Lower leg skin (tissue), 3 donors: ENCODE measurements at regions not wholly inside any gene's neighbourhood (a gene's known extent, or its start where the extent isn't known, plus 50 kb on each side); places are given as distances from the start of the nearest gene placed in this dataset.

ENCODE experiments used
- POLR2A ChIP-seq, 2 donors: fragments of 450-650 bp; IDR thresholded peaks; one replicate each; pipeline ENCODE4 v1.6.1; 2016 to 2017; ENCODE audit warnings: antibody characterized with exemption in 2 of 2, mild to moderate bottlenecking in 1 of 2, moderate library complexity in 1 of 2
- TF ChIP-seq, protein P1 (sequence below), 3 donors: fragments of 450-650 bp; IDR thresholded peaks; one replicate each; pipeline ENCODE4 v1.5.1; 2016; ENCODE audit warnings: antibody characterized with exemption in 3 of 3, mild to moderate bottlenecking in 3 of 3, moderate library complexity in 2 of 3

DNA sequence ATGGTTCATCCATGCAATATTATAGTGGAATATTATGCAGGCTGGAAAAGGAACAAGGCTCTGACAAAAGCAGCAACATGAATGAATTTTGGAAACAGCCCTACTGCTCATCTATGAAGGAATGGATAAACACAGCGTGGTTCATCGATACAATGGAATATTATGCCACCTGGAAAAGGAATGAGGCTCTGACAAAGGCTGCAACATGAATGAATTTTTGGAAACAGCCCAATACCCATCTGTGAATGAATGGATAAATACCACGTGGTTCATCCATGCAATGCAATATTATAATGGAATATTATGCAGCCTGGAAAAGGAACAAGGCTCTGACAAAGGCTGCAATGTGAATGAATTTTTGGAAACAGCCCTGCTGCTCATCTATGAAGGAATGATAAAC lies 160.4 kb downstream of the CRLF2 start:
- TF ChIP-seq, protein P1, sequence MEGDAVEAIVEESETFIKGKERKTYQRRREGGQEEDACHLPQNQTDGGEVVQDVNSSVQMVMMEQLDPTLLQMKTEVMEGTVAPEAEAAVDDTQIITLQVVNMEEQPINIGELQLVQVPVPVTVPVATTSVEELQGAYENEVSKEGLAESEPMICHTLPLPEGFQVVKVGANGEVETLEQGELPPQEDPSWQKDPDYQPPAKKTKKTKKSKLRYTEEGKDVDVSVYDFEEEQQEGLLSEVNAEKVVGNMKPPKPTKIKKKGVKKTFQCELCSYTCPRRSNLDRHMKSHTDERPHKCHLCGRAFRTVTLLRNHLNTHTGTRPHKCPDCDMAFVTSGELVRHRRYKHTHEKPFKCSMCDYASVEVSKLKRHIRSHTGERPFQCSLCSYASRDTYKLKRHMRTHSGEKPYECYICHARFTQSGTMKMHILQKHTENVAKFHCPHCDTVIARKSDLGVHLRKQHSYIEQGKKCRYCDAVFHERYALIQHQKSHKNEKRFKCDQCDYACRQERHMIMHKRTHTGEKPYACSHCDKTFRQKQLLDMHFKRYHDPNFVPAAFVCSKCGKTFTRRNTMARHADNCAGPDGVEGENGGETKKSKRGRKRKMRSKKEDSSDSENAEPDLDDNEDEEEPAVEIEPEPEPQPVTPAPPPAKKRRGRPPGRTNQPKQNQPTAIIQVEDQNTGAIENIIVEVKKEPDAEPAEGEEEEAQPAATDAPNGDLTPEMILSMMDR (IDR thresholded peaks at IDR 0.05): no peak
- no peak for TF ChIP-seq POLR2A (IDR thresholded peaks at IDR 0.05)
